H9 (cell line): ENCODE measurements at regions not wholly inside any gene's neighbourhood (a gene's known extent, or its start where the extent isn't known, plus 50 kb on each side); places are given as distances from the start of the nearest gene placed in this dataset.

Experiments
- DNase-seq: peaks from one replicate; pipeline ENCODE4 v3.0.0-alpha.2; 2017
- H2AFZ ChIP-seq: one replicate; pipeline ENCODE4 v1.6.1; 2013; ENCODE audit warnings: mild to moderate bottlenecking, low read length, control low read depth, moderate library complexity
- H2AK5ac ChIP-seq: 2 replicates; pipeline ENCODE4 v1.6.1; 2013; ENCODE audit warnings: low read length, control low read depth, mixed read lengths; ENCODE audit not compliant: insufficient read length
- H2BK120ac ChIP-seq: one replicate; pipeline ENCODE4 v1.6.1; 2013; ENCODE audit warnings: low read depth, mild to moderate bottlenecking, low read length, control low read depth, inconsistent platforms; ENCODE audit not compliant: poor library complexity, severe bottlenecking
- H2BK12ac ChIP-seq: 2 replicates; pipeline ENCODE4 v1.6.1; 2013; ENCODE audit warnings: low read length, control low read depth, mixed read lengths, low read depth; ENCODE audit not compliant: insufficient read length
- H2BK15ac ChIP-seq: 2 replicates; pipeline ENCODE4 v1.6.1; 2013; ENCODE audit warnings: low read depth, low read length, control low read depth
- H2BK20ac ChIP-seq: one replicate; pipeline ENCODE4 v1.6.1; 2013; ENCODE audit warnings: low read depth, mild to moderate bottlenecking, low read length, control low read depth, inconsistent platforms; ENCODE audit not compliant: poor library complexity, severe bottlenecking
- H2BK5ac ChIP-seq: 2 replicates; pipeline ENCODE4 v1.6.1; 2013; ENCODE audit warnings: low read length, control low read depth, mixed read lengths; ENCODE audit not compliant: insufficient read length
- H3K14ac ChIP-seq: 2 replicates; pipeline ENCODE4 v1.6.1; 2013; ENCODE audit warnings: low read length, control low read depth; ENCODE audit not compliant: insufficient read depth
- H3K18ac ChIP-seq: 2 replicates; pipeline ENCODE4 v1.6.1; 2013; ENCODE audit warnings: low read depth, mild to moderate bottlenecking, mixed read lengths, low read length, control low read depth; ENCODE audit not compliant: insufficient read length
- H3K23ac ChIP-seq: 2 replicates; pipeline ENCODE4 v1.6.1; 2013; ENCODE audit warnings: low read length, control low read depth, mixed read lengths, low read depth; ENCODE audit not compliant: insufficient read length
- H3K23me2 ChIP-seq: 2 replicates; pipeline ENCODE4 v1.6.1; 2013; ENCODE audit warnings: low read depth, mild to moderate bottlenecking, mixed read lengths, low read length, control low read depth; ENCODE audit not compliant: insufficient read length, poor library complexity, severe bottlenecking
- H3K27ac ChIP-seq: 2 replicates; pipeline ENCODE4 v1.5.1; 2013; ENCODE audit warnings: low read length, control low read depth, mixed read lengths, low read depth; ENCODE audit not compliant: insufficient read length
- H3K27me3 ChIP-seq: 2 replicates; pipeline ENCODE4 v1.6.1; 2013; ENCODE audit warnings: low read length, control low read depth, inconsistent platforms; ENCODE audit not compliant: insufficient read depth
- H3K4ac ChIP-seq: 2 replicates; pipeline ENCODE4 v1.6.1; 2013; ENCODE audit warnings: low read depth, mild to moderate bottlenecking, control low read depth, inconsistent platforms, low read length, moderate library complexity
- H3K4me1 ChIP-seq: 2 replicates; pipeline ENCODE4 v1.6.1; 2013; ENCODE audit warnings: low read length, control low read depth, inconsistent platforms; ENCODE audit not compliant: insufficient read depth
- H3K4me2 ChIP-seq: 2 replicates; pipeline ENCODE4 v1.6.1; 2013; ENCODE audit warnings: low read length, control low read depth, mixed read lengths; ENCODE audit not compliant: insufficient read length, insufficient read depth
- H3K56ac ChIP-seq: 2 replicates; pipeline ENCODE4 v1.6.1; 2013; ENCODE audit warnings: low read depth, mild to moderate bottlenecking, mixed read lengths, low read length, control low read depth; ENCODE audit not compliant: insufficient read length
- H3K79me1 ChIP-seq: 2 replicates; pipeline ENCODE4 v1.6.1; 2013; ENCODE audit warnings: low read depth, mild to moderate bottlenecking, moderate library complexity, low read length, control low read depth, inconsistent platforms; ENCODE audit not compliant: insufficient read depth, poor library complexity, severe bottlenecking
- H3K79me2 ChIP-seq: 2 replicates; pipeline ENCODE4 v1.6.1; 2013; ENCODE audit warnings: low read length, control low read depth, inconsistent platforms; ENCODE audit not compliant: insufficient read depth
- H3K9ac ChIP-seq: 2 replicates; pipeline ENCODE4 v1.6.1; 2013; ENCODE audit warnings: low read length, control low read depth, mixed read lengths; ENCODE audit not compliant: insufficient read length; ENCODE audit errors: extremely low read depth
- H3K9me3 ChIP-seq: one replicate; pipeline ENCODE4 v1.6.1; 2013; ENCODE audit warnings: low read depth, low read length, inconsistent platforms; ENCODE audit not compliant: control insufficient read depth
- H3T11ph ChIP-seq: one replicate; pipeline ENCODE4 v1.6.1; 2013; ENCODE audit warnings: mild to moderate bottlenecking, low read length, control low read depth, inconsistent platforms
- H4K20me1 ChIP-seq: one replicate; pipeline ENCODE4 v1.6.1; 2013; ENCODE audit not compliant: control insufficient read depth, insufficient read length, insufficient read depth
- H4K5ac ChIP-seq: 2 replicates; pipeline ENCODE4 v1.6.1; 2013; ENCODE audit warnings: low read depth, mild to moderate bottlenecking, mixed read lengths, low read length, control low read depth; ENCODE audit not compliant: insufficient read length
- H4K8ac ChIP-seq: replicated peaks from 2 replicates; pipeline ENCODE4 v1.6.1; 2013; ENCODE audit warnings: low read length, control low read depth, mixed read lengths, low read depth; ENCODE audit not compliant: insufficient read length
- H4K91ac ChIP-seq: 2 replicates; pipeline ENCODE4 v1.6.1; 2013; ENCODE audit warnings: low read depth, mild to moderate bottlenecking, moderate library complexity, mixed read lengths, low read length, control low read depth; ENCODE audit not compliant: insufficient read length
- H3K27ac Mint-ChIP-seq, 3 experiments: 2 replicates in 2 of 3; 3 replicates in 1 of 3; pipeline ENCODE4 v1.8.0; 2020 to 2021; ENCODE audit warnings: mixed read lengths in 3 of 3, mild to moderate bottlenecking in 1 of 3, moderate library complexity in 1 of 3
- H3K27me3 Mint-ChIP-seq: 2 replicates; pipeline ENCODE4 v1.8.0; 2021; ENCODE audit warnings: low read depth, mild to moderate bottlenecking, moderate library complexity, mixed read lengths
- H3K36me3 Mint-ChIP-seq, 3 experiments: 2 replicates in 2 of 3; 3 replicates in 1 of 3; pipeline ENCODE4 v1.8.0; 2020 to 2021; ENCODE audit warnings: low read depth in 3 of 3, mixed read lengths in 3 of 3; ENCODE audit not compliant: insufficient read depth in 1 of 3
- H3K4me1 Mint-ChIP-seq, 2 experiments: 2 replicates each; pipeline ENCODE4 v1.8.0; 2020; ENCODE audit warnings: mixed read lengths in 2 of 2
- H3K4me3 Mint-ChIP-seq, 2 experiments: 2 replicates in 1 of 2; 3 replicates in 1 of 2; pipeline ENCODE4 v1.8.0; 2020 to 2021; ENCODE audit warnings: mild to moderate bottlenecking in 2 of 2, mixed read lengths in 2 of 2, moderate library complexity in 1 of 2
- H3K9me3 Mint-ChIP-seq, 2 experiments: 2 replicates in 1 of 2; 3 replicates in 1 of 2; pipeline ENCODE4 v1.8.0; 2020; ENCODE audit warnings: mild to moderate bottlenecking in 2 of 2, mixed read lengths in 2 of 2, moderate library complexity in 1 of 2
- CTCF ChIP-seq: fragments of 200-600 bp; sonication (generic); conservative IDR thresholded peaks from 3 replicates; pipeline ENCODE4 v1.8.0; 2021; ENCODE audit warnings: antibody characterized with exemption, mild to moderate bottlenecking
- WGBS: extraction: QIAGEN DNeasy Blood & Tissue Kit; methylation state at CpG from one replicate; pipeline ENCODE4 v1.1.7; 2013; ENCODE audit warnings: missing lambda C conversion rate, low lambda C conversion rate, mixed read lengths; ENCODE audit not compliant: insufficient read length; ENCODE audit errors: extremely low coverage; 5-methylcytosine and 5-hydroxymethylcytosine counted together

GRCh38 chr2:23198316-23199114 lies 186.5 kb upstream of the KLHL29 start:
- H3K9me3 ChIP-seq = no peaks in the 10 kb centered on the region
- no peak overlapping the region for H3K56ac ChIP-seq
- no peak overlapping the region for H3T11ph ChIP-seq
- no peak overlapping the region for H3K27ac Mint-ChIP-seq
- H3K4me3 Mint-ChIP-seq = no peak overlapping the region
- H3K14ac ChIP-seq = no peak overlapping the region
- H4K20me1 ChIP-seq = no peaks in the 10 kb centered on the region
- DNase-seq = no peak
- no peak overlapping the region for H3K9ac ChIP-seq
- H3K23ac ChIP-seq = no peak overlapping the region
- no peaks in the 10 kb centered on the region for H3K27me3 ChIP-seq
- H3K4ac ChIP-seq = no peak overlapping the region
- peaks cover 10 to 15% of the 10 kb centered on the region in 2 experiments for H3K9me3 Mint-ChIP-seq
- no peak overlapping the region for H2BK5ac ChIP-seq
- no peak overlapping the region for H4K8ac ChIP-seq
- H4K91ac ChIP-seq = no peak overlapping the region
- no peak overlapping the region for H2BK12ac ChIP-seq
- H3K23me2 ChIP-seq = no peaks in the 10 kb centered on the region
- H3K27me3 Mint-ChIP-seq = no peaks in the 10 kb centered on the region
- TF ChIP-seq CTCF = no peak
- H3K27ac ChIP-seq = no peak overlapping the region
- H3K18ac ChIP-seq = no peak overlapping the region
- H3K79me1 ChIP-seq = no peaks in the 10 kb centered on the region
- H3K4me1 ChIP-seq = no peaks in the 10 kb centered on the region
- H4K5ac ChIP-seq = no peak overlapping the region
- H2BK15ac ChIP-seq = no peak overlapping the region
- no CpG with 5 or more reads among the region's 12 CpGs for WGBS
- no peak overlapping the region for H2BK120ac ChIP-seq
- no peak overlapping the region for H2AFZ ChIP-seq
- H2AK5ac ChIP-seq = no peak overlapping the region
- H3K4me1 Mint-ChIP-seq = peaks cover 2 to 5% of the 10 kb centered on the region in 2 experiments
- no peak overlapping the region for H3K4me2 ChIP-seq
- no peak overlapping the region for H2BK20ac ChIP-seq
- H3K36me3 Mint-ChIP-seq = peaks cover 0 to 10% (median 5%) of the 10 kb centered on the region in 3 experiments; a peak in 4 of 7 replicates
- H3K79me2 ChIP-seq = no peaks in the 10 kb centered on the region
